HCT116 (cell line): ENCODE measurements at regions not wholly inside any gene's neighbourhood (a gene's known extent, or its start where the extent isn't known, plus 50 kb on each side); places are given as distances from the start of the nearest gene placed in this dataset.

Source experiments
- ATAC-seq: fragments of 200-7000 bp; cut with Tn5 transposase; 2 replicates; pipeline ENCODE4 v1.9.1; 2020; ENCODE audit warnings: mild to moderate bottlenecking, moderate library complexity
- BruUV-seq: library from RNA; stranded (reverse); fragments of 400-500 nt; replicated peaks from 2 replicates; lab custom pipeline; 2021; lab: Mats Ljungman, UMichigan
- CTCF ChIA-PET: fragments of 300-600 bp; sonication (Branson Sonifier 250); formaldehyde crosslinking; loops from one replicate; lab custom pipeline; 2021; ENCODE audit warnings: antibody characterized with exemption; lab: Charles Lee
- POLR2A ChIA-PET: fragments of 300-600, 350-600 bp; sonication (Branson Sonifier 250); formaldehyde crosslinking; loops from one replicate; lab custom pipeline; 2021; ENCODE audit warnings: antibody characterized with exemption; lab: Charles Lee
- RAD21 ChIA-PET, 2 experiments: fragments of 300-600 bp; sonication (Branson Sonifier 250); formaldehyde crosslinking; loops; one replicate each; lab custom pipeline; 2023; ENCODE audit warnings: low total read pairs in 2 of 2; ENCODE audit not compliant: uncharacterized antibody in 2 of 2, unreplicated experiment in 2 of 2, low non-redundant PET in 1 of 2; lab: Charles Lee
- DNase-seq: peaks from one replicate; pipeline ENCODE4 v3.0.0-alpha.2; 2010; ENCODE audit warnings: low read depth, low spot score
- H2AFZ ChIP-seq: fragments of 200-600 bp; shearing (Covaris generic), sonication (generic); 2 replicates; pipeline ENCODE4 v1.6.1; 2017; ENCODE audit warnings: low read depth, mixed run types, mixed read lengths, antibody characterized with exemption, low read length; ENCODE audit not compliant: poor library complexity, severe bottlenecking
- H3K27ac ChIP-seq: 2 replicates; pipeline ENCODE4 v1.5.1; 2012; ENCODE audit warnings: low read depth, low read length
- H3K27me3 ChIP-seq: fragments of 200-600 bp; sonication (generic); 2 replicates; pipeline ENCODE4 v1.6.1; 2016; ENCODE audit warnings: mixed run types, low read length, mixed read lengths; ENCODE audit not compliant: insufficient read depth
- H3K36me3 ChIP-seq, 2 experiments: fragments of 200-500 bp in 1 of 2; fragments of 200-600 bp in 1 of 2; sonication (Bioruptor generic) in 1 of 2; sonication (generic) in 1 of 2; 2 replicates each; pipeline versions ENCODE4 v1.5.1 to v1.6.1; 2014 to 2016; ENCODE audit warnings: low read length in 2 of 2, inconsistent platforms in 1 of 2, mixed read lengths in 1 of 2, mixed run types in 1 of 2; ENCODE audit not compliant: insufficient read depth in 2 of 2, control insufficient read depth in 1 of 2
- H3K4me1 ChIP-seq, 2 experiments: fragments of 200-600 bp in 1 of 2; sonication (generic) in 1 of 2; 2 replicates each; pipeline versions ENCODE4 v1.5.1 to v1.6.1; 2012 to 2017; ENCODE audit warnings: low read length in 2 of 2, inconsistent platforms in 1 of 2, mild to moderate bottlenecking in 1 of 2, mixed read lengths in 1 of 2, mixed run types in 1 of 2, moderate library complexity in 1 of 2; ENCODE audit not compliant: insufficient read depth in 2 of 2, control insufficient read depth in 1 of 2
- H3K4me2 ChIP-seq: fragments of 200-600 bp; sonication (generic); 2 replicates; pipeline ENCODE4 v1.6.1; 2017; ENCODE audit warnings: mixed run types, low read length, mixed read lengths
- H3K4me3 ChIP-seq, 2 experiments: fragments of 200-600 bp in 1 of 2; sonication (generic) in 1 of 2; replicated peaks in 1 of 2; 2 replicates each; pipeline ENCODE4 v1.5.1; 2011 to 2016; ENCODE audit warnings: low read length in 2 of 2, control low read depth in 1 of 2, low read depth in 1 of 2, mild to moderate bottlenecking in 1 of 2, mixed read lengths in 1 of 2, mixed run types in 1 of 2
- H3K79me2 ChIP-seq: fragments of 200-600 bp; sonication (generic); 2 replicates; pipeline ENCODE4 v1.6.1; 2017; ENCODE audit warnings: mild to moderate bottlenecking, mixed run types, low read length, moderate library complexity, mixed read lengths; ENCODE audit not compliant: insufficient read depth
- H3K9ac ChIP-seq: fragments of 200-600 bp; sonication (generic); 2 replicates; pipeline ENCODE4 v1.6.1; 2016; ENCODE audit warnings: low read length, mixed read lengths
- H3K9me2 ChIP-seq: fragments of 200-600 bp; sonication (generic), shearing (Covaris generic); 2 replicates; pipeline ENCODE4 v1.6.1; 2017; ENCODE audit warnings: mixed run types, mild to moderate bottlenecking, moderate library complexity; ENCODE audit not compliant: insufficient read depth
- H3K9me3 ChIP-seq, 2 experiments: fragments of 200-500 bp in 1 of 2; fragments of 200-600 bp in 1 of 2; sonication (Bioruptor generic) in 1 of 2; sonication (generic) in 1 of 2; 2 replicates each; pipeline ENCODE4 v1.6.1; 2014 to 2017; ENCODE audit warnings: low read length in 2 of 2, mixed read lengths in 2 of 2, inconsistent platforms in 1 of 2, low read depth in 1 of 2, mild to moderate bottlenecking in 1 of 2, mixed run types in 1 of 2, moderate library complexity in 1 of 2; ENCODE audit not compliant: control insufficient read depth in 1 of 2, insufficient read depth in 1 of 2
- H4K20me1 ChIP-seq: fragments of 200-600 bp; sonication (generic), shearing (Covaris generic); 2 replicates; pipeline ENCODE4 v1.6.1; 2017; ENCODE audit warnings: mixed run types, mild to moderate bottlenecking, moderate library complexity; ENCODE audit not compliant: insufficient read depth
- CBX3 ChIP-seq: IDR thresholded peaks from 2 replicates; pipeline ENCODE4 v1.6.1; 2012; ENCODE audit warnings: low read depth
- CEBPB ChIP-seq: IDR thresholded peaks from 2 replicates; pipeline ENCODE4 v1.6.1; 2012; ENCODE audit warnings: low read depth
- CTCF ChIP-seq, 3 experiments: fragments of 200-600 bp in 1 of 3; sonication (generic) in 1 of 3; IDR thresholded peaks in 2 of 3; conservative IDR thresholded peaks in 1 of 3; 2 replicates each; pipeline ENCODE4 v1.5.1; 2012 to 2017; ENCODE audit warnings: low read depth in 2 of 3, low read length in 2 of 3, antibody characterized with exemption in 1 of 3, borderline replicate concordance in 1 of 3, control low read depth in 1 of 3, mild to moderate bottlenecking in 1 of 3, mixed read lengths in 1 of 3, mixed run types in 1 of 3, moderate library complexity in 1 of 3; ENCODE audit not compliant: insufficient read depth in 1 of 3
- EZH2phosphoT487 ChIP-seq: fragments of 200-600 bp; IDR thresholded peaks from 2 replicates; pipeline ENCODE4 v1.6.1; 2018; ENCODE audit warnings: antibody characterized with exemption, borderline replicate concordance
- FOSL1 ChIP-seq: IDR thresholded peaks from 2 replicates; pipeline ENCODE4 v1.6.1; 2012; ENCODE audit warnings: low read depth
- JUND ChIP-seq: IDR thresholded peaks from 2 replicates; pipeline ENCODE4 v1.6.1; 2012
- POLR2A ChIP-seq: IDR thresholded peaks from 2 replicates; pipeline ENCODE4 v1.7.0; 2011; ENCODE audit warnings: borderline replicate concordance; ENCODE audit not compliant: insufficient read depth, insufficient read length; ENCODE audit errors: extremely low read depth
- POLR2AphosphoS5 ChIP-seq: IDR thresholded peaks from 2 replicates; pipeline ENCODE4 v1.6.1; 2011; ENCODE audit warnings: mild to moderate bottlenecking, low read depth, low read length, moderate library complexity
- RAD21 ChIP-seq: IDR thresholded peaks from 2 replicates; pipeline ENCODE4 v1.6.1; 2012; ENCODE audit warnings: low read depth, mild to moderate bottlenecking
- SIN3A ChIP-seq: IDR thresholded peaks from 2 replicates; pipeline ENCODE4 v1.6.1; 2012; ENCODE audit warnings: low read depth
- SP1 ChIP-seq: IDR thresholded peaks from 2 replicates; pipeline ENCODE4 v1.6.1; 2012; ENCODE audit warnings: low read depth
- SRF ChIP-seq: IDR thresholded peaks from 2 replicates; pipeline ENCODE4 v1.6.1; 2012; ENCODE audit warnings: low read depth
- TCF7L2 ChIP-seq: IDR thresholded peaks from 2 replicates; pipeline ENCODE4 v1.7.0; 2011; ENCODE audit warnings: borderline replicate concordance, inconsistent platforms; ENCODE audit not compliant: insufficient read depth, insufficient read length; ENCODE audit errors: extremely low read depth
- YY1 ChIP-seq: IDR thresholded peaks from 2 replicates; pipeline ENCODE4 v1.6.1; 2011; ENCODE audit warnings: low read length, low read depth, moderate library complexity, mild to moderate bottlenecking; ENCODE audit not compliant: insufficient replicate concordance; ENCODE audit errors: extremely low read depth
- ZBTB33 ChIP-seq: IDR thresholded peaks from 2 replicates; pipeline ENCODE4 v1.6.1; 2011; ENCODE audit warnings: mild to moderate bottlenecking, low read length, moderate library complexity; ENCODE audit not compliant: insufficient replicate concordance; ENCODE audit errors: extremely low read depth
- ZFX ChIP-seq: fragments of 450-650 bp; IDR thresholded peaks from 2 replicates; pipeline ENCODE4 v1.6.1; 2017
- intact Hi-C: fragments of 100-400 bp; cut with micrococcal nuclease; formaldehyde crosslinking; loops from 2 replicates; pipeline ENCODE4 v1.10.0; 2022
- TF ChIP-seq, protein P1 (sequence below): IDR thresholded peaks from 2 replicates; pipeline ENCODE4 v1.6.1; 2012
- TF ChIP-seq, protein P2 (sequence below): IDR thresholded peaks from 2 replicates; pipeline ENCODE4 v1.6.1; 2012; ENCODE audit warnings: low read depth
- TF ChIP-seq, protein P3 (sequence below): IDR thresholded peaks from 2 replicates; pipeline ENCODE4 v1.6.1; 2012

DNA sequence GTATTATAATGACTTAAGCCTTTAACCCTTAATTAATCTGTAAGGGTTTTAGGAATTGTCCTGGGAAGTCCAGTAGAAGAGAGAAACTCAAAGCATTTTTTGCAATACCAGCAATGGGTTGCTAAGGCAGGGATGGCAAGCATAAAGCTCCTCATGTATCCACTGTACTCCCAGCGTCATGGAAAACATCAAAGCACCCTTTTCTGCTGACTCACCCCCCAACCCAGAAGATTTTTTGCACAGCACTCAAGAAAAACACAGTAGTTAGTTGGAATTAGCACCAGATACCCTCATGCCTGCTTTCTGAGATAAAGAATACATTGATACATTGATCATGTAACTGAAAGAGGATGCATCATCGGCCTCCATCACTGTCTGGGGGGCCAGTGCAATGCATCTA is 199.1 kb upstream of the CNOT2 start:
- RAD21 ChIA-PET: no interaction called here
- H3K27ac ChIP-seq: no peak overlapping the region
- intact Hi-C loops: no loop called here
- TF ChIP-seq, protein P1, sequence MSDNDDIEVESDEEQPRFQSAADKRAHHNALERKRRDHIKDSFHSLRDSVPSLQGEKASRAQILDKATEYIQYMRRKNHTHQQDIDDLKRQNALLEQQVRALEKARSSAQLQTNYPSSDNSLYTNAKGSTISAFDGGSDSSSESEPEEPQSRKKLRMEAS: no peak
- no peak for TF ChIP-seq TCF7L2
- TF ChIP-seq, protein P2, sequence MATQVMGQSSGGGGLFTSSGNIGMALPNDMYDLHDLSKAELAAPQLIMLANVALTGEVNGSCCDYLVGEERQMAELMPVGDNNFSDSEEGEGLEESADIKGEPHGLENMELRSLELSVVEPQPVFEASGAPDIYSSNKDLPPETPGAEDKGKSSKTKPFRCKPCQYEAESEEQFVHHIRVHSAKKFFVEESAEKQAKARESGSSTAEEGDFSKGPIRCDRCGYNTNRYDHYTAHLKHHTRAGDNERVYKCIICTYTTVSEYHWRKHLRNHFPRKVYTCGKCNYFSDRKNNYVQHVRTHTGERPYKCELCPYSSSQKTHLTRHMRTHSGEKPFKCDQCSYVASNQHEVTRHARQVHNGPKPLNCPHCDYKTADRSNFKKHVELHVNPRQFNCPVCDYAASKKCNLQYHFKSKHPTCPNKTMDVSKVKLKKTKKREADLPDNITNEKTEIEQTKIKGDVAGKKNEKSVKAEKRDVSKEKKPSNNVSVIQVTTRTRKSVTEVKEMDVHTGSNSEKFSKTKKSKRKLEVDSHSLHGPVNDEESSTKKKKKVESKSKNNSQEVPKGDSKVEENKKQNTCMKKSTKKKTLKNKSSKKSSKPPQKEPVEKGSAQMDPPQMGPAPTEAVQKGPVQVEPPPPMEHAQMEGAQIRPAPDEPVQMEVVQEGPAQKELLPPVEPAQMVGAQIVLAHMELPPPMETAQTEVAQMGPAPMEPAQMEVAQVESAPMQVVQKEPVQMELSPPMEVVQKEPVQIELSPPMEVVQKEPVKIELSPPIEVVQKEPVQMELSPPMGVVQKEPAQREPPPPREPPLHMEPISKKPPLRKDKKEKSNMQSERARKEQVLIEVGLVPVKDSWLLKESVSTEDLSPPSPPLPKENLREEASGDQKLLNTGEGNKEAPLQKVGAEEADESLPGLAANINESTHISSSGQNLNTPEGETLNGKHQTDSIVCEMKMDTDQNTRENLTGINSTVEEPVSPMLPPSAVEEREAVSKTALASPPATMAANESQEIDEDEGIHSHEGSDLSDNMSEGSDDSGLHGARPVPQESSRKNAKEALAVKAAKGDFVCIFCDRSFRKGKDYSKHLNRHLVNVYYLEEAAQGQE: no peak
- TF ChIP-seq, protein P3, sequence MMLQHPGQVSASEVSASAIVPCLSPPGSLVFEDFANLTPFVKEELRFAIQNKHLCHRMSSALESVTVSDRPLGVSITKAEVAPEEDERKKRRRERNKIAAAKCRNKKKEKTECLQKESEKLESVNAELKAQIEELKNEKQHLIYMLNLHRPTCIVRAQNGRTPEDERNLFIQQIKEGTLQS: no peak
- TF ChIP-seq CEBPB: no peak
- no peak for TF ChIP-seq FOSL1
- TF ChIP-seq EZH2phosphoT487: no peak
- no peak for TF ChIP-seq ZFX
- TF ChIP-seq JUND: no peak
- TF ChIP-seq CBX3: no peak
- TF ChIP-seq POLR2A: no peak
- no peak for TF ChIP-seq RAD21
- no peak for TF ChIP-seq YY1
- no peak for TF ChIP-seq SIN3A
- TF ChIP-seq SRF: no peak
- TF ChIP-seq ZBTB33: no peak
- no peak for TF ChIP-seq POLR2AphosphoS5
- no peak for TF ChIP-seq CTCF (IDR thresholded peaks at IDR 0.05 in 2 of 3, conservative IDR thresholded peaks at IDR 0.05 in 1 of 3; ENCODE audit: borderline replicate concordance in 1 of 3, insufficient read depth in 1 of 3, low read depth in 2 of 3, low read length in 2 of 3)
- no peak for TF ChIP-seq SP1
- TF ChIP-seq, all 23 proteins: peak for 0
- Histone ChIP-seq H3K27me3 (no peaks in the 10 kb centered on the region), H2AFZ (peak overlapping the region; percentile 81), H3K79me2 (no peaks in the 10 kb centered on the region), H3K36me3 (no peaks in the 10 kb centered on the region), H3K4me1 (peaks cover 1 to 34% of the 10 kb centered on the region in 2 experiments), H4K20me1 (no peaks in the 10 kb centered on the region), H3K9me3 (no peaks in the 10 kb centered on the region), H3K9me2 (no peaks in the 10 kb centered on the region), H3K4me2 (peak overlapping the region; percentile 33), H3K9ac (no peak overlapping the region), H3K4me3 (no peak overlapping the region)
- ATAC-seq (no peak), DNase-seq (no peak)
- BruUV-seq: no TSS peak
- ChIA-PET CTCF (no interaction called here), POLR2A (no interaction called here)
